ENCODE measurements at regions not wholly inside any gene's neighbourhood (a gene's known extent, or its start where the extent isn't known, plus 50 kb on each side); places are given as distances from the start of the nearest gene placed in this dataset.

GRCh38 chr10:61225939-61226338 lies 227.2 kb downstream of the TMEM26 start:
- H3F3A ChIP-seq (ENCODE audit: insufficient read depth): no peaks in the 10 kb centered on the region
- H3K9ac ChIP-seq: no peak overlapping the region
- H3K4me3 ChIP-seq: no peak overlapping the region
- no peak overlapping the region for H2AFZ ChIP-seq
- DNase-seq: no peak
- H3K27ac ChIP-seq: no peak overlapping the region
- no peaks in the 10 kb centered on the region for H3K9me3 ChIP-seq (ENCODE audit: low read depth)
- H3K79me2 ChIP-seq (ENCODE audit: insufficient read depth): no peaks in the 10 kb centered on the region
- no peaks in the 10 kb centered on the region for H3K9me2 ChIP-seq (ENCODE audit: insufficient read depth)
- H3K27me3 ChIP-seq (replicated peaks; ENCODE audit: insufficient read depth): no peaks in the 10 kb centered on the region
- in situ Hi-C loops (cut with MboI): no loop called here
- no peak overlapping the region for H3K4me2 ChIP-seq (ENCODE audit: unreplicated experiment)
- TF ChIP-seq EZH2 (IDR thresholded peaks at IDR 0.05; ENCODE audit: insufficient read depth, poor library complexity, severe bottlenecking): no peak
- TF ChIP-seq EZH2phosphoT487 (IDR thresholded peaks at IDR 0.05; ENCODE audit: insufficient read depth, low read depth): no peak
- no peaks in the 10 kb centered on the region for H4K20me1 ChIP-seq (ENCODE audit: insufficient read depth)
- H3K4me1 ChIP-seq (ENCODE audit: insufficient read depth): no peaks in the 10 kb centered on the region
- no peaks in the 10 kb centered on the region for H3K36me3 ChIP-seq (ENCODE audit: low read depth)

GRCh38 chr10:61223576-61223975 lies 229.6 kb downstream of the TMEM26 start:
- Histone ChIP-seq H3K27me3 (replicated peaks; ENCODE audit: insufficient read depth) (no peaks in the 10 kb centered on the region), H3K4me1 (ENCODE audit: insufficient read depth) (no peaks in the 10 kb centered on the region), H3K4me2 (ENCODE audit: unreplicated experiment) (no peak overlapping the region), H3K9me2 (ENCODE audit: insufficient read depth) (no peaks in the 10 kb centered on the region), H3F3A (ENCODE audit: insufficient read depth) (no peaks in the 10 kb centered on the region), H3K4me3 (no peak overlapping the region), H3K9ac (no peak overlapping the region), H4K20me1 (ENCODE audit: insufficient read depth) (no peaks in the 10 kb centered on the region), H3K36me3 (ENCODE audit: low read depth) (no peaks in the 10 kb centered on the region), H3K79me2 (ENCODE audit: insufficient read depth) (no peaks in the 10 kb centered on the region), H3K27ac (no peak overlapping the region), H2AFZ (no peak overlapping the region), H3K9me3 (ENCODE audit: low read depth) (no peaks in the 10 kb centered on the region)
- in situ Hi-C loops (cut with MboI): no loop called here
- TF ChIP-seq EZH2 (IDR thresholded peaks at IDR 0.05; ENCODE audit: insufficient read depth, poor library complexity, severe bottlenecking): no peak
- no peak for DNase-seq

GRCh38 chr10:61219696-61220095 lies 233.5 kb downstream of the TMEM26 start:
- no peaks in the 10 kb centered on the region for H3K9me3 ChIP-seq (ENCODE audit: low read depth)

GRCh38 chr10:61217851-61218565 lies 235.2 kb downstream of the TMEM26 start:
- Histone ChIP-seq H3K27me3 (replicated peaks; ENCODE audit: insufficient read depth) (no peaks in the 10 kb centered on the region), H3K4me3 (no peak overlapping the region), H3F3A (ENCODE audit: insufficient read depth) (no peaks in the 10 kb centered on the region), H3K9me3 (ENCODE audit: low read depth) (no peaks in the 10 kb centered on the region), H3K9ac (no peak overlapping the region), H2AFZ (no peak overlapping the region), H4K20me1 (ENCODE audit: insufficient read depth) (no peaks in the 10 kb centered on the region), H3K4me1 (ENCODE audit: insufficient read depth) (no peaks in the 10 kb centered on the region), H3K9me2 (ENCODE audit: insufficient read depth) (no peaks in the 10 kb centered on the region), H3K79me2 (ENCODE audit: insufficient read depth) (no peaks in the 10 kb centered on the region), H3K27ac (no peak overlapping the region), H3K36me3 (ENCODE audit: low read depth) (no peaks in the 10 kb centered on the region), H3K4me2 (ENCODE audit: unreplicated experiment) (no peak overlapping the region)
- 59 to 63% methylated on average over 3 of the region's 3 CpGs for WGBS, 2 experiments (ENCODE audit: low coverage in 1 of 2, low lambda C conversion rate in 2 of 2, missing lambda C conversion rate in 2 of 2)
- DNase-seq: no peak
- in situ Hi-C loops (cut with MboI): no loop called here
- TF ChIP-seq EZH2 (IDR thresholded peaks at IDR 0.05; ENCODE audit: insufficient read depth, poor library complexity, severe bottlenecking) (no peak), EZH2phosphoT487 (IDR thresholded peaks at IDR 0.05; ENCODE audit: insufficient read depth, low read depth) (no peak)

More at GRCh38 chr10:61219696-61220095, 233.5 kb downstream of the TMEM26 start:
- no peaks in the 10 kb centered on the region for H3K9me2 ChIP-seq (ENCODE audit: insufficient read depth)
- H3K4me1 ChIP-seq (ENCODE audit: insufficient read depth): no peaks in the 10 kb centered on the region
- no peaks in the 10 kb centered on the region for H3F3A ChIP-seq (ENCODE audit: insufficient read depth)
- no peak overlapping the region for H3K9ac ChIP-seq
- H2AFZ ChIP-seq: no peak overlapping the region
- no peak overlapping the region for H3K4me3 ChIP-seq
- no peak overlapping the region for H3K27ac ChIP-seq
- no peak for DNase-seq
- no peak overlapping the region for H3K4me2 ChIP-seq (ENCODE audit: unreplicated experiment)
- H3K27me3 ChIP-seq (replicated peaks; ENCODE audit: insufficient read depth): no peaks in the 10 kb centered on the region
- TF ChIP-seq EZH2phosphoT487 (IDR thresholded peaks at IDR 0.05; ENCODE audit: insufficient read depth, low read depth) (no peak), EZH2 (IDR thresholded peaks at IDR 0.05; ENCODE audit: insufficient read depth, poor library complexity, severe bottlenecking) (no peak)
- WGBS, 2 experiments (ENCODE audit: low coverage in 1 of 2, low lambda C conversion rate in 2 of 2, missing lambda C conversion rate in 2 of 2): 0 to 4% methylated on average over 1 of the region's 1 CpG
- in situ Hi-C loops (cut with MboI): no loop called here
- H3K36me3 ChIP-seq (ENCODE audit: low read depth): no peaks in the 10 kb centered on the region
- H3K79me2 ChIP-seq (ENCODE audit: insufficient read depth): no peaks in the 10 kb centered on the region
- H4K20me1 ChIP-seq (ENCODE audit: insufficient read depth): no peaks in the 10 kb centered on the region

- no peak overlapping the region for H2AFZ ChIP-seq
- no peaks in the 10 kb centered on the region for H3K9me3 ChIP-seq (ENCODE audit: low read depth)
- no peak overlapping the region for H3K9ac ChIP-seq
- no peak overlapping the region for H3K4me2 ChIP-seq (ENCODE audit: unreplicated experiment)
- H3K36me3 ChIP-seq (ENCODE audit: low read depth): no peaks in the 10 kb centered on the region
- H3K27me3 ChIP-seq (replicated peaks; ENCODE audit: insufficient read depth): no peaks in the 10 kb centered on the region
- no peaks in the 10 kb centered on the region for H3K79me2 ChIP-seq (ENCODE audit: insufficient read depth)
- H4K20me1 ChIP-seq (ENCODE audit: insufficient read depth): no peaks in the 10 kb centered on the region
- TF ChIP-seq EZH2 (IDR thresholded peaks at IDR 0.05; ENCODE audit: insufficient read depth, poor library complexity, severe bottlenecking) (no peak), EZH2phosphoT487 (IDR thresholded peaks at IDR 0.05; ENCODE audit: insufficient read depth, low read depth) (no peak)
- WGBS, 2 experiments (ENCODE audit: low coverage in 1 of 2, low lambda C conversion rate in 2 of 2, missing lambda C conversion rate in 2 of 2): 6 to 8% methylated on average over 1 of the region's 1 CpG
- DNase-seq: no peak
- no peak overlapping the region for H3K27ac ChIP-seq
- no peaks in the 10 kb centered on the region for H3K9me2 ChIP-seq (ENCODE audit: insufficient read depth)
- in situ Hi-C loops (cut with MboI): no loop called here
- no peaks in the 10 kb centered on the region for H3K4me1 ChIP-seq (ENCODE audit: insufficient read depth)
- no peak overlapping the region for H3K4me3 ChIP-seq
- H3F3A ChIP-seq (ENCODE audit: insufficient read depth): no peaks in the 10 kb centered on the region
These were observed 237.9 kb downstream of the TMEM26 start for GRCh38 chr10:61215246-61215645.
